GM04503 (cell line): ENCODE measurements at regions not wholly inside any gene's neighbourhood (a gene's known extent, or its start where the extent isn't known, plus 50 kb on each side); places are given as distances from the start of the nearest gene placed in this dataset.
"Not testable (repeated sequence)": the region's sequence is repeated elsewhere in the genome, so short reads cannot be mapped to it uniquely, and the experiment has no call there.

ENCODE experiments used
- DNase-seq: peaks from one replicate; pipeline ENCODE4 v3.0.0-alpha.2; 2012; ENCODE audit warnings: low read depth

- no peak for DNase-seq
Measured at GRCh38 chr6:92715991-92716390, 703.4 kb downstream of the EPHA7 start.

GRCh38 chr6:92714346-92714745, 705.0 kb downstream of the EPHA7 start:
- DNase-seq, result no peak

GRCh38 chr6:92710048-92710447, 709.3 kb downstream of the EPHA7 start:
- no peak for DNase-seq

- DNase-seq, result no peak
Measured at GRCh38 chr6:92708945-92709344, 710.4 kb downstream of the EPHA7 start.

- no peak for DNase-seq
Measured at GRCh38 chr6:92708270-92708669, 711.1 kb downstream of the EPHA7 start.

- DNase-seq, result no peak
Measured at GRCh38 chr6:92706976-92707375, 712.4 kb downstream of the EPHA7 start.

GRCh38 chr6:92701425-92702096, 717.8 kb downstream of the EPHA7 start:
- no peak for DNase-seq

- DNase-seq, result no peak
Measured at GRCh38 chr6:92700411-92700810, 718.9 kb downstream of the EPHA7 start.

- DNase-seq, result no peak
Measured at GRCh38 chr6:92690997-92691599, 728.3 kb downstream of the EPHA7 start.

GRCh38 chr6:92688342-92688741, 731.0 kb downstream of the EPHA7 start:
- DNase-seq, result no peak

GRCh38 chr6:92687278-92687677, 732.1 kb downstream of the EPHA7 start:
- no peak for DNase-seq

- DNase-seq, result no peak
Measured at GRCh38 chr6:92684386-92684785, 735.0 kb downstream of the EPHA7 start.

GRCh38 chr6:92683748-92684147, 735.6 kb downstream of the EPHA7 start:
- DNase-seq, result no peak

GRCh38 chr6:92682516-92683398, 736.6 kb downstream of the EPHA7 start:
- DNase-seq, result no peak

GRCh38 chr6:92681401-92681800, 738.0 kb downstream of the EPHA7 start:
- DNase-seq, result no peak

- not testable (repeated sequence) for DNase-seq
Measured at GRCh38 chr6:92671462-92671861, 747.9 kb downstream of the EPHA7 start.

- DNase-seq, result no peak
Measured at GRCh38 chr6:92667843-92668242, 751.5 kb downstream of the EPHA7 start.

GRCh38 chr6:92648364-92649086, 770.8 kb downstream of the EPHA7 start:
- no peak for DNase-seq

GRCh38 chr6:92647630-92648029, 771.7 kb downstream of the EPHA7 start:
- no peak for DNase-seq

- not testable (repeated sequence) for DNase-seq
Measured at GRCh38 chr6:92644104-92644791, 775.1 kb downstream of the EPHA7 start.

- no peak for DNase-seq
Measured at GRCh38 chr6:92635553-92636153, 783.7 kb downstream of the EPHA7 start.
